Nephron (organoid): ENCODE measurements at regions not wholly inside any gene's neighbourhood (a gene's known extent, or its start where the extent isn't known, plus 50 kb on each side); places are given as distances from the start of the nearest gene placed in this dataset.
A peak's percentile ranks its signal among the peaks of the same experiment; 100 is the strongest.

Experiments
- H3K27ac Mint-ChIP-seq, 3 experiments: 2 replicates each; pipeline ENCODE4 v1.8.0; 2020; ENCODE audit warnings: mixed read lengths in 3 of 3, mild to moderate bottlenecking in 2 of 3, moderate library complexity in 1 of 3
- H3K27me3 Mint-ChIP-seq: 2 replicates; pipeline ENCODE4 v1.8.0; 2021; ENCODE audit warnings: low read depth, mild to moderate bottlenecking, moderate library complexity, mixed read lengths
- H3K36me3 Mint-ChIP-seq: 2 replicates; pipeline ENCODE4 v1.8.0; 2020; ENCODE audit warnings: low read depth, mixed read lengths
- H3K4me1 Mint-ChIP-seq: 2 replicates; pipeline ENCODE4 v1.8.0; 2020; ENCODE audit warnings: mixed read lengths
- H3K4me3 Mint-ChIP-seq, 3 experiments: 2 replicates each; pipeline ENCODE4 v1.8.0; 2020; ENCODE audit warnings: mild to moderate bottlenecking in 3 of 3, mixed read lengths in 3 of 3, moderate library complexity in 2 of 3
- H3K9me3 Mint-ChIP-seq: 2 replicates; pipeline ENCODE4 v1.8.0; 2020; ENCODE audit warnings: mixed read lengths
- TF ChIP-seq, protein P1 (sequence below), 3 experiments: fragments of 200-600 bp; sonication (generic); IDR thresholded peaks; one replicate each; pipeline ENCODE4 v1.5.0; 2021; ENCODE audit warnings: antibody characterized with exemption in 3 of 3; ENCODE audit not compliant: unreplicated experiment in 3 of 3

DNA sequence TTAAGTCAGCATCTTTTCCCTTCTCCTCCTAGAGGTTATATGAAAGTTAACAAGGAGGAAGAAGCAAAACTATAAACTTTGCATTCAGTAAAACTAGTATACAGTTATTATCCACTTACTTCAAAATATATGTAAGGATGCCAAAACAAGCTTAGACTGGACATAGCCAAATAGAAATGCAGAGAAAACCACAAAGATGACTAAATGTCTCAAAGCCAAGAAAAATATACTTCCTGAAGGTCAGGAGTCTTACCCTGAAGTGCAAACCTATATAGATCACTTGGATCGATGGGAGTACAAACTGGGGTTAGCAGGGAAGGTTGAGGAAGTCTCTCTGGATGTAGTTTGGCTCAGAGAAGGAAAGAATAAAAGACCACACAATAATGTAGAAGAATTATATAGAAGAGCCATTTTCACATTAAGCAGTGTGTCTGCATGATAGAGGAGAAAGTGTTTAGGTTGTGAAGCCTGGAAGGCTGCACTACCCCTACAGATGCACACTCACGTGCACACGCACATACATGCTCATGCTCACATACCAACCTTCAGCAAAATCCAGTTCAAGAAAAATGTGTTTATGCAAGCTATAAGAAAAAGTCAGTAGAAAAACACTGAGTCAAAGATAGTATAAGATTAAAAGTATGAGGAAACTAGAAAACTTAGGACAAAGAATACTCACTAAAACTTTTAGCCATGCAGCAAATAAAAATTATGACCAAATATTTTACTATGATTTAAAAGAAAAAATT lies 112.1 kb upstream of the RXFP2 start:
- Mint-ChIP-seq H3K27ac (peak overlapping the region; percentile 42 to 73 (median 48)), H3K9me3 (peaks cover 5% of the 10 kb centered on the region), H3K4me1 (peaks cover 8% of the 10 kb centered on the region), H3K36me3 (no peaks in the 10 kb centered on the region), H3K4me3 (no peak overlapping the region), H3K27me3 (no peaks in the 10 kb centered on the region)
- TF ChIP-seq, protein P1, sequence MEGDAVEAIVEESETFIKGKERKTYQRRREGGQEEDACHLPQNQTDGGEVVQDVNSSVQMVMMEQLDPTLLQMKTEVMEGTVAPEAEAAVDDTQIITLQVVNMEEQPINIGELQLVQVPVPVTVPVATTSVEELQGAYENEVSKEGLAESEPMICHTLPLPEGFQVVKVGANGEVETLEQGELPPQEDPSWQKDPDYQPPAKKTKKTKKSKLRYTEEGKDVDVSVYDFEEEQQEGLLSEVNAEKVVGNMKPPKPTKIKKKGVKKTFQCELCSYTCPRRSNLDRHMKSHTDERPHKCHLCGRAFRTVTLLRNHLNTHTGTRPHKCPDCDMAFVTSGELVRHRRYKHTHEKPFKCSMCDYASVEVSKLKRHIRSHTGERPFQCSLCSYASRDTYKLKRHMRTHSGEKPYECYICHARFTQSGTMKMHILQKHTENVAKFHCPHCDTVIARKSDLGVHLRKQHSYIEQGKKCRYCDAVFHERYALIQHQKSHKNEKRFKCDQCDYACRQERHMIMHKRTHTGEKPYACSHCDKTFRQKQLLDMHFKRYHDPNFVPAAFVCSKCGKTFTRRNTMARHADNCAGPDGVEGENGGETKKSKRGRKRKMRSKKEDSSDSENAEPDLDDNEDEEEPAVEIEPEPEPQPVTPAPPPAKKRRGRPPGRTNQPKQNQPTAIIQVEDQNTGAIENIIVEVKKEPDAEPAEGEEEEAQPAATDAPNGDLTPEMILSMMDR (IDR thresholded peaks at IDR 0.05; ENCODE audit: unreplicated experiment in 3 of 3), result no peak

- Mint-ChIP-seq H3K4me3 (no peak overlapping the region), H3K36me3 (no peaks in the 10 kb centered on the region)
Measured at GRCh38 chr13:31629085-31629780, 110.1 kb upstream of the RXFP2 start.

DNA sequence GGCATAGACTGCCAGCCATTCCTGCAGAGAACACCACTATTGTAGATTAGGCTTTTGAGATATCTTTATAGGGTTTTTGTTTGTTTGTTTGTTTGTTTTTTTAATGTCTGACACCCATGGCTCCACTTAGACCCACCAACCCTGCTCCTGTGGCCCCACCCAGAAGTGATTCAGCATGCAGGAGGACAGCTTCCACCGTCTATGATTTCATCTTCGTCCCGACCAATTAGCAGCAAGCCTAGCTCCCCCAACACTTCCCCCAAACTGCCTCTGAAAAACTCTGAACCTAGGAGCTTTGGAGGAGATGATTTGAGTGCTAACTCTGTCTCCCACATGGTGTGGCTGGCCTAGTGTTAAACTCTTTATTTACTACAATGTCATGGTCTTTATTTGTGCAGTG lies 108.3 kb upstream of the RXFP2 start:
- peaks cover 8% of the 10 kb centered on the region for H3K4me1 Mint-ChIP-seq
- TF ChIP-seq, protein P1 (IDR thresholded peaks at IDR 0.05; ENCODE audit: unreplicated experiment in 3 of 3), result no peak
- no peak overlapping the region for H3K27ac Mint-ChIP-seq
- no peaks in the 10 kb centered on the region for H3K27me3 Mint-ChIP-seq
- peaks cover 9% of the 10 kb centered on the region for H3K36me3 Mint-ChIP-seq
- peaks cover 27% of the 10 kb centered on the region for H3K9me3 Mint-ChIP-seq
- H3K4me3 Mint-ChIP-seq, result no peak overlapping the region

More at GRCh38 chr13:31629085-31629780, 110.1 kb upstream of the RXFP2 start:
- H3K27me3 Mint-ChIP-seq, result no peaks in the 10 kb centered on the region
- H3K27ac Mint-ChIP-seq, result no peak overlapping the region
- H3K4me1 Mint-ChIP-seq, result peaks cover 8% of the 10 kb centered on the region
- peaks cover 13% of the 10 kb centered on the region for H3K9me3 Mint-ChIP-seq
- TF ChIP-seq, protein P1 (IDR thresholded peaks at IDR 0.05; ENCODE audit: unreplicated experiment in 3 of 3), result no peak

DNA sequence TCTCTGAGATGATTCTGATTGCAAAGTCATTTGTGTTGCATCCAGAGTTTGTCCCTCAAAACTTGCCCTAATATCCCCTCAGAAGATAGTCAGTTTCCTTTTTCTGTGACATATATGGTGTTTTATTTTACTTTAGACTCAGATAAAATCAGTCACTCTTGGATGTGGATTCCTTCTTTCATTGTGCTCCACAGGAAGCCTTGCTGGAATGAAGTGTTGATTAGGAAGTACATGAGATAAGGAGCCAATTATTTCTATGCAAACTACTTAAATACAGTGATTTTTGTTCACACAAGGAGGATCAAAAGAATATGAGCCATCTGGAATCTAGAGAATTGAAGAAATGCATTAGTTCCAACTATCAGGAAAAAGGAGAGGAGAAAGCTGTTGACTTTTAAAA lies 107.6 kb upstream of the RXFP2 start:
- Mint-ChIP-seq H3K9me3 (peaks cover 32% of the 10 kb centered on the region), H3K4me3 (no peak overlapping the region), H3K27me3 (no peaks in the 10 kb centered on the region), H3K36me3 (peaks cover 12% of the 10 kb centered on the region), H3K4me1 (peaks cover 8% of the 10 kb centered on the region), H3K27ac (peak overlapping the region in 1 of 3 experiments; percentile 20)
- TF ChIP-seq, protein P1 (IDR thresholded peaks at IDR 0.05; ENCODE audit: unreplicated experiment in 3 of 3), result no peak

DNA sequence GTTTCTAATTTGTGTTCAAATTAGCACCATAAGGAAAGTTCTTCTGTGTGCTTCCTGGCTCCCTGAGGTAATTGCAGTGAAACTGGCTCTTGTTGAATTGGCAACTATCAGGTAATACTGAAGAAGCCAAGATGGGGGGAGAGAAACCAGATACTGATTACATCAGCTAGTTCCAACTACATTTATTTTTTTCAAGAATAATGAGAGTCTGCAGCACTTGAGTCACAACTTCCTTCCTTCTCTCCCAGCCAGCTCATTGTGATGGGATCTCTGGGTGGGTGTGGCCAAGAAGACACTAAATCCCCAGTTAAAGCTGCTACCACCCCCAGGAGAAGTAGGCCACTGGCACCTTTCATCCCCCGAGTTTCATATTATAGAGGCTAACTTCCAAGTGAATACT lies 100.7 kb upstream of the RXFP2 start:
- TF ChIP-seq, protein P1 (IDR thresholded peaks at IDR 0.05; ENCODE audit: unreplicated experiment in 3 of 3), result no peak
- H3K9me3 Mint-ChIP-seq, result peaks cover 48% of the 10 kb centered on the region
- H3K27me3 Mint-ChIP-seq, result no peaks in the 10 kb centered on the region
- H3K27ac Mint-ChIP-seq, result no peak overlapping the region
- no peak overlapping the region for H3K4me3 Mint-ChIP-seq
- peaks cover 17% of the 10 kb centered on the region for H3K36me3 Mint-ChIP-seq
- no peaks in the 10 kb centered on the region for H3K4me1 Mint-ChIP-seq
